OCI-LY7 (cell line): ENCODE measurements at regions not wholly inside any gene's neighbourhood (a gene's known extent, or its start where the extent isn't known, plus 50 kb on each side); places are given as distances from the start of the nearest gene placed in this dataset.

Experiments
- BruUV-seq: library from RNA; stranded (reverse); fragments of 400-500 nt; replicated peaks from 2 replicates; lab custom pipeline; 2021; lab: Mats Ljungman, UMichigan
- CTCF ChIA-PET: fragments of 300-600 bp; sonication (Branson Sonifier 250); formaldehyde crosslinking; loops from one replicate; lab custom pipeline; 2022; ENCODE audit warnings: antibody characterized with exemption; ENCODE audit not compliant: unreplicated experiment; lab: Charles Lee
- POLR2A ChIA-PET: fragments of 300-600 bp; sonication (Branson Sonifier 250); formaldehyde crosslinking; loops from one replicate; lab custom pipeline; 2022; ENCODE audit warnings: antibody characterized with exemption; lab: Charles Lee
- DNase-seq: peaks from one replicate; pipeline ENCODE4 v3.0.0-alpha.2; 2015; ENCODE audit warnings: low spot score
- H2AFZ ChIP-seq: fragments of 200-600 bp; sonication (generic), shearing (Covaris generic); 2 replicates; pipeline ENCODE4 v1.6.1; 2014; ENCODE audit warnings: mild to moderate bottlenecking, antibody characterized with exemption, low read length, moderate library complexity
- H3K27ac ChIP-seq: fragments of 200-600 bp; sonication (generic); 2 replicates; pipeline ENCODE4 v1.5.1; 2014; ENCODE audit warnings: mixed run types, low read depth, mild to moderate bottlenecking, moderate library complexity, low read length, inconsistent platforms; ENCODE audit not compliant: poor library complexity, severe bottlenecking
- H3K36me3 ChIP-seq: fragments of 200-600 bp; sonication (generic); 2 replicates; pipeline ENCODE4 v1.6.1; 2014; ENCODE audit warnings: mild to moderate bottlenecking, antibody characterized with exemption, low read length, moderate library complexity, mixed read lengths; ENCODE audit not compliant: insufficient read depth
- H3K4me1 ChIP-seq: fragments of 200-600 bp; sonication (generic); 2 replicates; pipeline ENCODE4 v1.5.1; 2014; ENCODE audit warnings: mild to moderate bottlenecking, low read length; ENCODE audit not compliant: insufficient read depth, poor library complexity, severe bottlenecking
- H3K4me2 ChIP-seq: fragments of 200-600 bp; sonication (generic); 2 replicates; pipeline ENCODE4 v1.6.1; 2014; ENCODE audit warnings: mild to moderate bottlenecking, low read length
- H3K4me3 ChIP-seq: fragments of 200-600 bp; sonication (generic); 2 replicates; pipeline ENCODE4 v1.5.1; 2014; ENCODE audit warnings: mild to moderate bottlenecking, low read depth, low read length; ENCODE audit not compliant: poor library complexity, severe bottlenecking
- H3K79me2 ChIP-seq: fragments of 200-600 bp; sonication (generic); 2 replicates; pipeline ENCODE4 v1.6.1; 2016; ENCODE audit warnings: low read depth, mild to moderate bottlenecking, low read length, moderate library complexity, mixed read lengths; ENCODE audit not compliant: insufficient read depth
- H3K9me2 ChIP-seq: fragments of 200-600 bp; sonication (generic); 2 replicates; pipeline ENCODE4 v1.6.1; 2016; ENCODE audit warnings: mild to moderate bottlenecking, low read length, mixed read lengths; ENCODE audit not compliant: insufficient read depth
- H3K9me3 ChIP-seq: fragments of 200-600 bp; sonication (generic); 2 replicates; pipeline ENCODE4 v1.6.1; 2014; ENCODE audit warnings: mild to moderate bottlenecking, mixed run types, low read length, mixed read lengths
- H4K20me1 ChIP-seq: fragments of 200-600 bp; sonication (generic); 2 replicates; pipeline ENCODE4 v1.6.1; 2014; ENCODE audit warnings: mild to moderate bottlenecking, antibody characterized with exemption, low read length, moderate library complexity, mixed read lengths; ENCODE audit not compliant: insufficient read depth
- CTCF ChIP-seq: fragments of 200-600 bp; sonication (generic); conservative IDR thresholded peaks from 2 replicates; pipeline ENCODE4 v1.5.1; 2014; ENCODE audit warnings: mild to moderate bottlenecking, antibody characterized with exemption, low read length, moderate library complexity, mixed read lengths
- EZH2phosphoT487 ChIP-seq: fragments of 200-600 bp; sonication (generic); IDR thresholded peaks from 2 replicates; pipeline ENCODE4 v1.6.1; 2018; ENCODE audit warnings: low read depth, borderline replicate concordance, mild to moderate bottlenecking, mixed run types, antibody characterized with exemption, low read length, moderate library complexity, mixed read lengths
- intact Hi-C: fragments of 100-400 bp; cut with micrococcal nuclease; formaldehyde crosslinking; loops from one replicate; pipeline ENCODE4 v1.10.0; 2022; ENCODE audit not compliant: unreplicated experiment

- TF ChIP-seq EZH2phosphoT487 (no peak), CTCF (no peak)
- intact Hi-C loops: no loop called here
- no peaks in the 10 kb centered on the region; the same call in 1 of the 2 replicates for H3K9me3 ChIP-seq
- no peak overlapping the region for H3K4me3 ChIP-seq
- no peak overlapping the region for H3K4me2 ChIP-seq
- H3K36me3 ChIP-seq: no peaks in the 10 kb centered on the region
- no peaks in the 10 kb centered on the region for H3K79me2 ChIP-seq
- H3K4me1 ChIP-seq: no peaks in the 10 kb centered on the region
- DNase-seq: no peak
- H2AFZ ChIP-seq: no peak overlapping the region
- H3K27ac ChIP-seq: no peak overlapping the region
- POLR2A ChIA-PET: interaction anchor here (0.6 to 1.5 kb wide), 2 partner anchors 10 to 112 kb away, joined by 3 to 4 read pairs; no protein-coding TSS in a partner anchor
- CTCF ChIA-PET: interaction anchor here (0.7 kb wide), 1 partner anchor 143 kb away, joined by 3 read pairs; no protein-coding TSS in a partner anchor
- H4K20me1 ChIP-seq: no peaks in the 10 kb centered on the region
- H3K9me2 ChIP-seq: no peaks in the 10 kb centered on the region
- no TSS peak for BruUV-seq
These were observed 691.3 kb upstream of the CXADR start for GRCh38 chr21:16821588-16821987.

- Histone ChIP-seq H3K27ac (no peak overlapping the region), H2AFZ (no peak overlapping the region), H3K4me2 (no peak overlapping the region), H3K79me2 (no peaks in the 10 kb centered on the region), H3K4me1 (no peaks in the 10 kb centered on the region), H3K9me3 (no peaks in the 10 kb centered on the region), H4K20me1 (no peaks in the 10 kb centered on the region), H3K36me3 (no peaks in the 10 kb centered on the region), H3K4me3 (no peak overlapping the region), H3K9me2 (no peaks in the 10 kb centered on the region)
- CTCF ChIA-PET: no interaction called here
- POLR2A ChIA-PET: interaction anchor here (1.2 kb wide), 1 partner anchor 18 kb away, joined by 3 read pairs; no protein-coding TSS in a partner anchor
- intact Hi-C loops: no loop called here
- no peak for DNase-seq
- BruUV-seq: no TSS peak
- TF ChIP-seq EZH2phosphoT487 (no peak), CTCF (no peak)
These were observed 683.3 kb upstream of the CXADR start for GRCh38 chr21:16829532-16829931.

- TF ChIP-seq CTCF (no peak), EZH2phosphoT487 (no peak)
- Histone ChIP-seq H3K27ac (no peak overlapping the region), H2AFZ (no peak overlapping the region), H4K20me1 (no peaks in the 10 kb centered on the region), H3K4me1 (no peaks in the 10 kb centered on the region), H3K36me3 (no peaks in the 10 kb centered on the region), H3K4me3 (no peak overlapping the region), H3K9me2 (no peaks in the 10 kb centered on the region), H3K4me2 (no peak overlapping the region), H3K79me2 (no peaks in the 10 kb centered on the region), H3K9me3 (no peaks in the 10 kb centered on the region)
- no peak for DNase-seq
- no TSS peak for BruUV-seq
- CTCF ChIA-PET: no interaction called here
- intact Hi-C loops: no loop called here
- POLR2A ChIA-PET: interaction anchor here (0.7 kb wide), 1 partner anchor 56 kb away, joined by 3 read pairs; no protein-coding TSS in a partner anchor
These were observed 680.1 kb upstream of the CXADR start for GRCh38 chr21:16832791-16833190.
